HG03175 (cell line): ENCODE measurements at regions not wholly inside any gene's neighbourhood (a gene's known extent, or its start where the extent isn't known, plus 50 kb on each side); places are given as distances from the start of the nearest gene placed in this dataset.
A peak's percentile ranks its signal among the peaks of the same experiment; 100 is the strongest.

Experiments
- ATAC-seq: cut with Tn5 transposase; IDR thresholded peaks from one replicate; pipeline ENCODE4 v1.9.1; 2021; ENCODE audit warnings: mild to moderate bottlenecking, moderate library complexity; ENCODE audit not compliant: unreplicated experiment

DNA sequence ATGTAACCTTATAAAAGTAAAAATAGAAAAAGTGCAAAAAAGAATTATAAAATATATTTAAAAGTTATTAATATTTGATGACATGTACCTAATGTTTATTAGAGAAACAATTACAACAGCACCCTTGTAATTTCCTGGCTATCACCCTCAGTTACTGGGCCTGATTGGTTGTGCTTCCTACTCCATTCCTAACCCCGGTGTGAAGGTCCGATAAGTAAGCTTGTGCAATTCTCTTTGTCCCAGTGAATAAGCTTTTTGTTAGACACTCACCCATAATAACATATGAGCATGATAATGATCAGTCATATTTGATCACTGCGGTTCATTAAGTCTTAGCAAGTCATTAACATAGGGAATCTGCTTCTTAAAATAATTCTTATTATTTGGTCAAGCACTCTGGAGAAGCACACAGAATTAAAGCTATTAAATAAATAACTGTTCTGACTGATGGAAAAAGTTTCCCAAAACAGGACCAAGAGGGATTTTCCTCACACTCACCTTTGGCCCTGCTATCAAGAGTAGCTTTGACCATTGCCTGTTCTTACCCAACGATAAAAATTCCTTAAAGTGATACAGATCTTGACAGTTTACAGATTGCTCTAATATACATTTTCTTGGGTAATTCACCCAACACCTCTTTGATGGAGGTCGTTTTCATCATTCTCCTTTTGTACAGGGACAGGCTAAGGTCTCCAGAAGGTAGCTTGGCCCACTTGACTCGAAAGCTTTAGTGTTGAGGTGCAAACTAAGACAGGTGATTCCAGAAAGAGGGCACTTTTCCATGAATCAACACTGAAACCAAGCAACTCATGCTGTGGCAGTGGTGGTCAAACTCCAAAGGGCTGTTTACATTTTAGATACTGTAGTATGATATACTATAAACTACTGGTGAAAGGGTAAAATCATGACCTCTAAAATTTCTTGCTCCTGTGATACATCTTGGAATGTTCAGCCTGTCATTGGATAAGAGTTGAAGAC is 543.0 kb upstream of the KCNMB2 start:
- no peak for ATAC-seq

DNA sequence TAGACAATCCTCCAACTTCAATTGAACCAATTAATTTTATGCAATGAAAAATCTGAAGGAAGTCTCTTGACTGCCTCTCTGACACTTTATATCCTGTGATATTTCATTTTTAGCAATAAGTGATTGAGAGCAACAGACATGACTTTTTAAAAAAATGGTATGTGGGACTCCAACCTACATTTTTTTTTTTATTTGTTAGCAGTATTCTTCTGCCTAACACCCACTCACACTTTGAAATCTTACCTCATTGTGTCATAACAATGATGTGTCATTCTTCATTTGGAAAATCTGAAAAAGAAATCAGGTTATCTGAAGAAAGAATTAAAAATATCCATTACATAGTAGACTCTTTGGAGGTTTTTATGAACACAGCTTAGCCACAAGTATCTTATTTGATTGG is 541.3 kb upstream of the KCNMB2 start:
- no peak for ATAC-seq

DNA sequence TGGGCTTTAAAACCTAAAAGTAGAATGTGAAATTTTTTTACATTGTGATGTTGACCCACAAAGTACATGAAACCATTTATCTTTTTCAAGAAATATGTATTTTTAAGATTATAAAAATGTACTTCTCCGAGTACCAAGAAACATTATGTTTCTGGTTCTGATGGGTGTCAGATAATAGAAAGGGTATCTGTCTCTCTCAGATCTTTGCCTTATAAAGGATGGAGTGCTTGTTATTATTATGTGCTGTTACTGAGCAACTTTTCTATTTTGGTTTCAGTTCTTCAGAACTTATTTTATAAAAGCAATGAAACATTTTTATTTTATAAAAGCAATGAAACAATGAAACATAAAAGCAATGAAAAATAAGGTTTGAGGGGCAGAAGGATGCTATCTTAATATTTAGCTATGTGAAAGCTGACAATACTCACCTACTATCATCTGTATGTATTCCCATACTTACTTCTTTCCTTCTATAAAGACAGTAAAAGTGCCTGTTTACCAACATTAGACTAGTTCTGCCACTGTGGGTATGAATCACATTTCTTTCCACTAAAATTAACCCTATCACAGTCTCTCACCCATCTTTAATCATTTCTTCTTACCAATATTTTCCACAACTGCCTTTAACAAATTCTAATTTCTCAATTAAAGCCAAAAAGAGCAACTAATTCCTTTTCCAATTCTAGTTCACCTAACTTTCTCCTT is 540.7 kb upstream of the KCNMB2 start:
- no peak for ATAC-seq

DNA sequence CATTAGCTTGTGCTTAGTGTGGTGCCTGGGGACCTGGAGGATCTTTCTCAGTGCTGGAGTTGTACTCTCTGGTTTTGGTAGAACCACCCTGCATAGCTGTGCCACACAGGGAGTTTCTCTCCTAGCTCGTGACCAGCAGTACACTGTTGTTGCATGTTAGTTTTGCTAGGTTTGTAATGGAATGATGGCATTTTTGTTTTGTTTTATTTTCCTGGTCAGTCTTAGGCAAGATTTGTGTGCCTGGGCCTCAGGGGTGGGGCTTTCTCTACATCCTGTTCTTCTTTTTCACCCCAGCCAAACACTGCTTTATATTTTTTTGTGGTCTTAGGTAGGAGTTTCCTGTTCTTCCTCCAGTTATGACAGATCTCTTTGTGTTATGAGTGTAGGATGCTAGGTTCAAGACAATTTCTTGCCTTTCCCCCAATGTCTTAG is 534.5 kb upstream of the KCNMB2 start:
- peak; percentile 93 for ATAC-seq

DNA sequence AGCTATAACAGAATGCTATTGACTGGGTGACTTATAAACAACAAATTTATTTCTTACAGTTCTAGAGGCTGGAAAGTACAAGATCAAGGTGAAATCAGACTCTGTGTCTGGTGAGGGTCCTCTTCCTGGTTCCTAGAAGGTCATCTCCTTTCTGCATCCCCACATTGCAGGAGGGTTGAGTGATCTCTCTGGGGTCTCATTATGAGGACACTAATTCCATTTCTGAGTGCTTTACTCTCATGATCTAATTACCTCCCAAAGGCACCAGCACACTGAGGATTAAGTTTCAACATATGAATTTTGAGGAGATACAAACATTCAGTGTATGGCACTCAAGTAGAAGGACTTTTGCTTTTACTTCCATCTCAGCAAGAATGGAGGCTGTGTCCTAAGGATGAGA is 534.1 kb upstream of the KCNMB2 start:
- ATAC-seq: no peak

DNA sequence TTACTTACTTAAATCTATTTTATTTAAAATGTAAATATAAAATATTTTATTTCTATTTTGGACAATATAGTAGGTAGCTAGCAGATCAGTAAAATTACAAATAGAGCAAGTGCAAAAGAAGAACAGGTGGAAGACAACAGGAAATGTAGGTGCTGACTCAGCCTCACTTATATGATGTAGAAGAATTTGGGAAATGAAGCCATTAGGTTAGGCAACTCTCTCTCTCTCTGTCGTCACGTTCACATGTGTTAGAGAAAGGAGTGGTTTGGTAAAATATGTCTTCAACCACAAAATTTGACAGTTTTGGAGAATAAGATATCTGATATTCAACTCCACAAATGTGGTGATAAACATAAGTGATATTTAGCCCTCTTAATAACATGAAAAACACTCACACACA is 532.5 kb upstream of the KCNMB2 start:
- no peak for ATAC-seq

DNA sequence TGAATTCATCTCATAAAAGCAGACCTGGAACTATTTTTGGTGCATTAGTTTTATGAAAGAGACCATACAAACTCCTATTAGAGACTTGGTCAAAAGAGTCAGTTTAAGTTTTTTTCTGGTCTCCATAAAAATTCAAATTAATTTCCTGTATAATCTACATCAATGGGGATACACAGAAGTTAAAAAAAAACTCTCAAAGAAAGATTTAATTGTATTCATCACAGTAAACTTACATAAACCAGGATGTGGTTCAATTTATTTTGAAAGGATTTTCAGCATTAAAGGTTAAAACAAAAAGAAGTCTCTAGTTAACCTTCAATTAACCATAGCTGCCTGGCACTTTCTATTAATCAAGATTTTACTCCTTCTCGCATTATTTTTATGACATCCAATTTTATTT is 530.3 kb upstream of the KCNMB2 start:
- ATAC-seq: no peak

DNA sequence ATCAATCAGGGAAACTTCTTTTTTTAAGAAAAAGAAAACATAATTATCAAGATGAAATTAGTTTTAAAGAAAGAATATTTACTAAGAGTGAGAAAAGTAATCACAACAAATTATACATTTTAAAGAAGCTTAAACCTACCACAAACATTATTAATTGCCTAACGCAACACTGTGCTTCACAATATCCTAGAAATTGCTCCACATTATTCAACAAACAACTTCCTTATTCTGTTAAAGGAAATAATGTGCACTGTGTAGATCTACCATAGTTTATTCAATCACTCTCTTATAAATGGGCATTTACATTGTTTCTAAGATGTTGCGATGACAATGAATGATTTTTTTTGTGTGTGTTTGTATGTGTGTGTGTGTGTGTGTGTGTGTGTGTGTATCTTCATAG is 525.9 kb upstream of the KCNMB2 start:
- no peak for ATAC-seq

DNA sequence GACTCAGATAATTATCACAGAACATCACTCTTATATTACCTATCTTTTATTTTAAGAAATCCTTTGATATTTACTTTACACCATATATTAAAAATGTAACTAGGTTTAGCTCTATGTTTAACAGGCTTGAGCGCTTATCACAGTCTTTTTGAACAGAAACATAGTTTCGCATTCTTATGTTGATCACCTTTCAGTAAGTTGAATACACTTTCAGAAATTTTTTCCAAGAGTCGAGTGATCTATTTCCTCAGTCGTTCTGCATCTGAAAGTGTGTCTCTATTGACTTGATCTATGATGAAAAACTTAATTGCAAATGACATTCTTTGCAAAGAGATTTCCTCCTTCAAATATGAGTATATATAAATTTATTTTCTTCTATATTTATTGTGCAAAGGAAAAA is 516.6 kb upstream of the KCNMB2 start:
- ATAC-seq: no peak

DNA sequence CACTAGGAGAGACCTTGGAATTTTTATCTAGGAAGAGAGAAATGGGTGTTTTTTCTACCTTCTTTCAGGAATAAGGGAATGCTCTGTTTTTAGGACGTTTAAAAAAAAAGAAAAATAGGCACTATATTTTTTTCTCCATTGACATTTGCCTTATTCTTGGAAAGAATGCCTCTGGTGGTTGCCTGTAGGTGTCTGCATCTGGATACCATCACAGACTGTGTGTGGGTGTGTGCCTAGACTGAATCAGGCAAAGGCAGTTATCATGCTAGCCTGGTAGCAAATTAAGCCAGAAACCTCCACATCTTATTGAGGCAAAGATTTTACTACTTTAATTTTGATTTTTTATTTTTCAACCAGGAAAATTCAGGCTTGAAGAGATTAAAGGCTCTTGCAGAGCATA is 513.6 kb upstream of the KCNMB2 start:
- ATAC-seq: no peak

DNA sequence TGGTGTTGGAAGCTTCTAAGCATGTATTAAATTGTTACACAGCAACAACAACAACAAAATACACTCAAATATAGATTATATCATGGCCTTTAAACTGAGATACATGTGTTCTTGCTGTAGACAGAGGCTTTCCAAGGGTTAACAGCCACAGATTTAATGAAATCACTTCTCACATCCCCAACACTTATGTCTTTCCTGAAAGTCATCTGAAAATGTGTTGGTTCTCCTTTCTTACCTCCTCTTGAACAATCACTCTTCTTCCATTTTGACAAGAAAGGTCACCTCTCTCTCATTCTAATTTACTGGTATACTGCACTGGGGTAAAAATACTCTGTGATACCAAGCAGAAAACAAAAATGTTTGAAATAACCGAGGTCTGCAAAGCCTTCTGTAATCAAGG is 507.3 kb upstream of the KCNMB2 start:
- no peak for ATAC-seq

DNA sequence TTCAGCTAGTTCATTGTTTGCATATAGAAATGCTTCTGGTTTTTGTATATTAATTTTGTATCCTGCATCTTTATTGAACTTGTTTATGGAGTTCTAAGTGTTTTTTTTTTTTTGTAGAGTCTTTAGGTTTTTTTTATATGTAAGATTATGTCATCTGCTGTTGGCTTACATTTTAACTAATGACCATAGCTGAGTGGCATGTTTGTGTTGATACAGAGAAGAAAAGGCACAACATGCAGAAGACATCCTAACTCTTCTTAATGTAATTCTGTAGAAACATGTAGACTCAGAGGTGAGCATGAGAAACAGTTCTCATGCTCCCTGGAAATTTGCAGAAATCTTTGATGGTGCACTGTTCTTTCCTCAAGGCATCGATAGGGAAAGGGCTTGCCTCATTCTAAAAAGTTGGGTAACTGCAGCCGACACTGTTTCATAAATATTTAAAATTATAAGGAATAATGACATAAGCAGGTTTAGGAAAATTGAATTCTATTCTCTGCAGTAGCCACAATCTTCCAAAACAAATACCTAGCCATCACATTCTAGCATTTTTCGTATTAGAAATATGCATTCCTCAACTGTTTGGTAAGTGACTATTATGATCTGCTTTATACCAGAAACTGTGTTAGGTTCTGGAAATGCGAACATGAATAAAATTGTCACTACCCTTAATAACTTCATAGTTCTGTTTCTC is 499.6 kb upstream of the KCNMB2 start:
- ATAC-seq: no peak

DNA sequence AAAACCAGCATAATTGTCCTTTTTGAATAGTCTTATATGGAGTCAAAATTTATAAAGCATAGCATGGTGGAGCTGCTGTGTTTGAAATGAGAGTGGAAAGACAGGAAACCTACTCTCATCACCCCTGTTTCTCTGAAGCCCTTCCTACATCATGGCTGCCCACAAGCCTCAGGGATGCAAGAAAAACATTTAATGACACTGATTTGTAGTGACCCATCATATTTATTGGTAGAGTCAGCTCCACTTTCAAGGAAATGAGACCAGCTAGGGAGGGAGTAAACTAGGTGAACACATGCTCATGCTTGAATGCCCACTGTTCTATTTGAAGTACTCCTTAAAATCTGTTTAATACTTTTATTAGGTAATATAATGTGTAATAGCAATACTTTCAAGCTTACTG is 494.3 kb upstream of the KCNMB2 start:
- no peak for ATAC-seq

DNA sequence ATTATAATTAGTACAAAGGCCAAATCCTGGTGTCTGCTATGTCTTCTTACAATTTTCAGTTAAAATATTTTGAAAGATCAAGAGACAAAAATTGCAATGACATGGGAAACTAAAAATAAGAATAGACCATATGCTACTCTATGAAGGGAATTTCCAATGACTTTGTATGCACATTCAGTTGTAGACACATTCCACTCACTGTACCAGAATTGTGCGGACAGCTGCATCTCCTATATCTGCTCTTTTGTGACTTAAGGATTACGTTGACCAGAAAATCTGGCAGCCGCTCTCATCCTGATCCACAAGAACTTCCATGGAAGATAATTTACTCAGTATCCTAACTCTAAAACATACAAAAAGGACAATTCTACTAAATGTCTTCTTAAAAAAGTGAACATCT is 493.9 kb upstream of the KCNMB2 start:
- no peak for ATAC-seq

DNA sequence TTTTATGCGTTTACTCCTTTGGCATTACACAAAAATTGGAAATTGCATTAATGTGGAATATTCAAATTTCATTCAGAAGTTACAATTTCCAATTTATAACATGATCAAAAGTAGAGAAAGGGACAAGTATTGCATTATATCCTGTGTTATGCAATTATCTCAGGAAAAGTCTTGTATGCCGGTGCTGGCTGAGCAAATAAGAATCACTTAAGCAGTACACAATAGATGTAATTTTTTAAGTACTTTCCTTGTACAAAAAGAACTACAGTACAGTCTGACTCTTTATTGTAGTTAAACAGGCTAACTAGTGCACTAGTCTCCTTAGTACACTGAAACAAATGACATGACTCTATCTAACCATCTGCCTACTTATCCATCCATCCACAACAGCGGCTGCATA is 493.2 kb upstream of the KCNMB2 start:
- ATAC-seq: no peak

DNA sequence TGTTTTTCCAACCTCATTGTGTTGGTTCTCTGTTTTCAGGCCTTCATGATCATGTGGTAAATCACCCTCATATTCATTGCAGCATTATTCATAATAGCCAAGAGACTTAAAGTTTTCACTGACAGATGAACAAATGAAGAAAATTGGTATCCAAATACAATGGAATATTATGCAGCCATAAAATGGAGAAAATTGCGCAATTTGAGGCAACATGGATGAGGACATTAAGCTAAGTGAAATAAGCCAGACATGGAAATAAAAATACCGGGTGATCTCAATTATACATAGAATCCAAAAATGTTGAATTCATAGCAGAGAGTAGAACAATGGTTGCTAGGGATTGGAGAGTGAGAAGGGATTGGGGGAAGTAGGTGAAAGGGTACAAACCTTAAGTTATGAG is 491.9 kb upstream of the KCNMB2 start:
- no peak for ATAC-seq

DNA sequence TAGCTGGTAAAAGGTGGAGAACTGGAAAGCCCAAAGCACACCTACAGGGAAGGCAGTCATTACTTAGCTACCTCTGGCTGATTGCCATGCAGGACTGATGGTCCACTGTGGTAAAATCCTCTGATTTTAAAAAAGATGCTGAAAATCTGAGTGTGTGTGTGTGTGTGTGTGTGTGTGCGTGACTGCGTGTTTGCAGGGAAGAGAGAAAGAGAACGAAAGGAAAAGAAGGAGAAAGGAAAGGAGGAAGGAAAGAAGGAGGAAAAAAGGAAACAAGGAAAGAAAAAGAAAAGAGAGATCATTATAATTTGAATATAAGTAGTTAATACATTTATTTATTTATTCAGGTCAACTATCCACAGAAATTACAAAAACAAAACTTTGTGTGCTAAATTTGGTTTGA is 488.7 kb upstream of the KCNMB2 start:
- no peak for ATAC-seq

DNA sequence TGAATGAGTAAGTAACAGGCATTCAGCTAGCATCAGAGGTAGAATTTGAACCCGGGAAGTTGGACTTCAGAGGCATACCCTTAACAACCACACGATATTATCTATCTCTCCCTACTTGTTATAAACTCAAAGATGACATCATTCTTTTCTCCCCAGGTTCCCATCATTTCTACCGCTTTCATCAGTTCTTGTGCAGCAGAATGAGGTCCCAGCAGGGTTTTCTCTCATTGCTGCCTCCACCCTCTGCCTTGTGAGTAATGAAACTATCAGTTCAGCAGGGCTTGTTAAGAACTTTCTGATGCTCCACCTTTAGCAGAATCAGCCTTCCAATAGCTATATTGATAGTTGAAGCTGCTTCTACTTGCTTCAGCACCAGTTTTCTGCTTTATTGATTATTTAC is 487.5 kb upstream of the KCNMB2 start:
- no peak for ATAC-seq

DNA sequence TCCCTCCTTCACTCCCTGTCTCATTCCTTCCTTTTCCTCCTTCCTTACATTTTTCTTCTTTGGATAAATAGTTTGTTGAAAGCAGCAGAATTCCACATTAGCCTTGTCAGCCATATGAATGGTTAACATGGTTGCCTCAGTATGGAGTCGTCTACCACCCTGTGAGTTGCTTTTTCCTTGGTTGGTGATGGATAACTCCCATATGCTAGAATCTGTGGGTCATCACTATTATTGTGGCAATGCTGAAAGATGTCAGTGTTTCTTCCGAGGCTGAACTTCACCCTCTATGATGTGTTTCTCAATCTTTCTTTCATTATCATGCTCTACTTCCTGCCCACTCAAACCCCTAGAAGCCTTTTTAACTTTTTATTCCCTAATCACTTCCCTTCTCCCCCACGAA is 481.8 kb upstream of the KCNMB2 start:
- ATAC-seq: no peak

DNA sequence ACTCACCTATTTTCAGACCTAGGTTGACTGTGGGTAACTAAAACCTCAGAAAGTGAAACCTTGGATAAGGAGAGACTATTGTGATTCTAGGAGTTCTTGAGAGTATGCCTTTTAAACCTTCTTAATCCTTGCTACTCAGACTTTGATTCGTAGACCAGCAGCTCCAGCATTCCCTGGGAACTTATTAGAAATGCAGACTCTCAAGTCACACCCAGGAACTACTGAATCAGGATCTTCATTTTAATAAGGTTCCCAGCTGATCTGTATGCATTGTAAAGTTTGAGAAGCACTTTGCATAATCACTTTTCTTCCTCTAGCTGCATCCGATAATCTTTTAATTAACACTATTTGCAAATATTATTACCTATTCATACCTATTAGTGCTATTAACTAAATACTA is 480.3 kb upstream of the KCNMB2 start:
- ATAC-seq: no peak

DNA sequence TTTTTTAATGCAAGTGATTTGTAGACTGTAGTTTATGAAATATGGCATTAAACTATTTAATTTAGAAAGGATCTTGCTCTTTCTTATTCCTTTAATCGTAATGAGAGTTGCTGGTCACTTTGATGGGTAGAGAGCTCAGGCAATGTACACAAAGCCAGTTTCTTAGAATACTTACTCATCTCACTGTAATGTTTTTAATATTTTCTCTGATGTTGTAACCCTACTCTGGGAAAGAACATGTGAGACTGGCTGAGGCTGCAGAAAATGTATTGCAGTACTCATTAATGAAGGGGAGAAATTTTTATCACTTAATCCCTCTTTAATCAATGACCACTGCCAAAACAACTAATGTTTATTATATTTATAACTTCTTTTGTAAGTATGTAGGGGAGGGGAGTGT is 479.4 kb upstream of the KCNMB2 start:
- no peak for ATAC-seq

DNA sequence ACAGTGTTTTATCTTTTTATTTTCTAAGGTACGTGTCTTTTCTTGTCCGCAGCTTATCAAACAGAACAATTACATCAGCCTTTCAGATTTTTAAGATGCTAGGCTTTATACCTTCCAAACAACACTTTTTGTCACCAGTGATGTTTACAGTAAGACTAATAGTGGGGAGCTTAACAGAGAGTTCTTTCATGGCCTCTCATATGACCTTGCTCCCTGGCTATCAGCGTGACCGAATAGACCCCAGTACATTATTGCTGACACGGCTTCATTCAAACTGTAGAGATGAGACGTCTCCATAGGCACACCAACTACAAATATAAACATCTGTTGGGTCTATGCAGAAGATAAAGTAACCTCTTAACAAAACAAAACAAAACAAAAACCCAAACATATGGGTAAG is 477.6 kb upstream of the KCNMB2 start:
- no peak for ATAC-seq
